NCI-H526 treated with DMSO at 0.1 percent for 48 hours (cell line): ENCODE measurements at regions not wholly inside any gene's neighbourhood (a gene's known extent, or its start where the extent isn't known, plus 50 kb on each side); places are given as distances from the start of the nearest gene placed in this dataset.
A peak's percentile ranks its signal among the peaks of the same experiment; 100 is the strongest.
"Not testable (repeated sequence)": the region's sequence is repeated elsewhere in the genome, so short reads cannot be mapped to it uniquely, and the experiment has no call there.

Source experiments
- DNase-seq: peaks from one replicate; lab custom pipeline; 2025; lab: John Stamatoyannopoulos, UW

GRCh38 chr14:71780822-71781221 lies 151.4 kb upstream of the RGS6 start:
- DNase-seq, result no peak

- DNase-seq, result peak; percentile 66
These were observed 149.1 kb upstream of the RGS6 start for GRCh38 chr14:71783088-71783487.

GRCh38 chr14:71783786-71784185 lies 148.4 kb upstream of the RGS6 start:
- DNase-seq, result no peak

GRCh38 chr14:71789005-71789404 lies 143.2 kb upstream of the RGS6 start:
- DNase-seq, result no peak

GRCh38 chr14:71799841-71800240 lies 132.4 kb upstream of the RGS6 start:
- DNase-seq, result peak; percentile 18

GRCh38 chr14:71800878-71801277 lies 131.4 kb upstream of the RGS6 start:
- no peak for DNase-seq

- no peak for DNase-seq
These were observed 128.5 kb upstream of the RGS6 start for GRCh38 chr14:71803539-71804260.

GRCh38 chr14:71804992-71805391 lies 127.2 kb upstream of the RGS6 start:
- DNase-seq, result no peak

GRCh38 chr14:71807049-71807448 lies 125.2 kb upstream of the RGS6 start:
- DNase-seq, result not testable (repeated sequence)

- not testable (repeated sequence) for DNase-seq
These were observed 121.4 kb upstream of the RGS6 start for GRCh38 chr14:71810800-71811199.

- DNase-seq, result no peak
These were observed 119.5 kb upstream of the RGS6 start for GRCh38 chr14:71812693-71813092.

- DNase-seq, result no peak
These were observed 117.1 kb upstream of the RGS6 start for GRCh38 chr14:71815110-71815509.

GRCh38 chr14:71824816-71825215 lies 107.4 kb upstream of the RGS6 start:
- DNase-seq, result no peak

- DNase-seq, result no peak
These were observed 98.8 kb upstream of the RGS6 start for GRCh38 chr14:71833476-71833875.

GRCh38 chr14:71834284-71835204 lies 97.7 kb upstream of the RGS6 start:
- DNase-seq, result no peak

- no peak for DNase-seq
These were observed 80.0 kb upstream of the RGS6 start for GRCh38 chr14:71852181-71852580.

GRCh38 chr14:71855399-71856036 lies 76.7 kb upstream of the RGS6 start:
- DNase-seq, result peak; percentile 37

GRCh38 chr14:71856199-71856919 lies 75.9 kb upstream of the RGS6 start:
- no peak for DNase-seq

GRCh38 chr14:71863049-71863448 lies 69.2 kb upstream of the RGS6 start:
- no peak for DNase-seq

GRCh38 chr14:71863766-71864165 lies 68.5 kb upstream of the RGS6 start:
- DNase-seq, result no peak
